Hypothalamus (tissue), 51 donors: ENCODE measurements at regions not wholly inside any gene's neighbourhood (a gene's known extent, or its start where the extent isn't known, plus 50 kb on each side); places are given as distances from the start of the nearest gene placed in this dataset.
"Not testable (repeated sequence)": the region's sequence is repeated elsewhere in the genome, so short reads cannot be mapped to it uniquely, and the experiment has no call there.

Experiments
- DNase-seq, 51 donors: peaks; one replicate each; lab custom pipeline; 2025; lab: John Stamatoyannopoulos, UW

DNA sequence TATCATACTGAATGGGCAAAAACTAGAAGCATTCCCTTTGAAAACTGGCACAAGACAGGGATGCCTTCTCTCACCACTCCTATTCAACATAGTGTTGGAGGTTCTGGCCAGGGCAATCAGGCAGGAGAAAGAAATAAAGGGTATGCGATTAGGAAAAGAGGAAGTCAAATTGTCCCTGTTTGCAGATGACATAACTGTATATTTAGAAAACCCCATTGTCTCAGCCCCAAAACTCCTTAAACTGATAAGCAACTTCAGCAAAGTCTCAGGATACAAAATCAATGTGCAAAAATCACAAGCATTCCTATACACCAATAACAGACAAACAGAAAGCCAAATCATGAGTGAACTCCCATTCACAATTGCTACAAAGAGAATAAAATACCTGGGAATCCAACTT is 52.5 kb upstream of the CCDC71L start:
- not testable (repeated sequence) for DNase-seq

DNA sequence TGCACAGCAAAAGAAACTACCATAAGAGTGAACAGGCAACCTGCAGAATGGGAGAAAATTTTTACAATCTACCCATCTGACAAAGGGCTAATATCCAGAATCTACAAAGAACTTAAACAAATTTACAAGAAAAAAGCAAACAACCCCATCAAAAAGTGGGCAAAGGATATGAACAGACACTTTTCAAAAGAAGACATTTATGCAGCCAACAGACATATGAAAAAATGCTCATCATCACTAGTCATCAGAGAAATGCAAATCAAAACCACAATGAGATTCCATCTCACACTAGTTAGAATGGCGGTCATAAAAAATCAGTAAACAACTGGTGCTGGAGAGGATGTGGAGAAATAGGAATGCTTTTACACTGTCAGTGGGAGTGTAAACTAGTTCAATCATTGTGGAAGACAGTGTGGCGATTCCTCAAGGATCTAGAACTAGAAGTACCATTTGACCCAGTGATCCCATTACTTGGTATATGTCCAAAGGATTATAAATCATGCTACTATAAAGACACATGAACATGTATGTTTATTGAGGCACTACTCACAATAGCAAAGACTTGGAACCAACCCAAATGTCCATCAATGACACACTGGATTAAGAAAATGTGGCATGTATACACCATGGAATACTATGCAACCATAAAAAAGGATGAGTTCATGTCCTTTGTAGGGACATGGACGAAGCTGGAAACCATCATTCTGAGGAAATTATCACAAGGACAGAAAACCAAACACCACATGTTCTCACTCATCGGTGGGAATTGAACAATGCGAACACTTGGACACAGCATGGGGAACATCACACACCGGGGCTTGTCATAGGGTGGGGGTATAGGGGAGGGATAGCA is 53.9 kb upstream of the CCDC71L start:
- not testable (repeated sequence) for DNase-seq

DNA sequence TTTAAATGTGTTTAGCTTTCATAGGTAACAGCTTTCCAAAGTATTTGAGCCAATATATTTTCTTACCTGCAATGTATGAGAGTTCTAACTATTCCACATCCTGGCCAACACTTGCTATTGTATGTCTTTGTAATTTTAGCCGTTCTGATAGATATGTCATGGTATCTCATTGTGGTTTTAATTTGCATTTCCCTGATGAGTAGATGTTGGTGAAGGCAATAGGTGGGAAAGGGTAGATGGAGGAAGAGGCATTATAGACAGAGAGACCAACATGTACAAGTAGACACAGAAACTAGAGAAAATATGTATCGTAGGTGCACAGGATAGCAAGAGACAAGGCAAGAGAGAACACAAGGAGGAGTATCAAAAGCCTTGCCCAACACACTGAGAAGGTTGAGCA is 54.8 kb upstream of the CCDC71L start:
- no peak for DNase-seq

GRCh38 chr7:106717254-106717954 is 56.4 kb upstream of the CCDC71L start:
- no peak for DNase-seq

DNA sequence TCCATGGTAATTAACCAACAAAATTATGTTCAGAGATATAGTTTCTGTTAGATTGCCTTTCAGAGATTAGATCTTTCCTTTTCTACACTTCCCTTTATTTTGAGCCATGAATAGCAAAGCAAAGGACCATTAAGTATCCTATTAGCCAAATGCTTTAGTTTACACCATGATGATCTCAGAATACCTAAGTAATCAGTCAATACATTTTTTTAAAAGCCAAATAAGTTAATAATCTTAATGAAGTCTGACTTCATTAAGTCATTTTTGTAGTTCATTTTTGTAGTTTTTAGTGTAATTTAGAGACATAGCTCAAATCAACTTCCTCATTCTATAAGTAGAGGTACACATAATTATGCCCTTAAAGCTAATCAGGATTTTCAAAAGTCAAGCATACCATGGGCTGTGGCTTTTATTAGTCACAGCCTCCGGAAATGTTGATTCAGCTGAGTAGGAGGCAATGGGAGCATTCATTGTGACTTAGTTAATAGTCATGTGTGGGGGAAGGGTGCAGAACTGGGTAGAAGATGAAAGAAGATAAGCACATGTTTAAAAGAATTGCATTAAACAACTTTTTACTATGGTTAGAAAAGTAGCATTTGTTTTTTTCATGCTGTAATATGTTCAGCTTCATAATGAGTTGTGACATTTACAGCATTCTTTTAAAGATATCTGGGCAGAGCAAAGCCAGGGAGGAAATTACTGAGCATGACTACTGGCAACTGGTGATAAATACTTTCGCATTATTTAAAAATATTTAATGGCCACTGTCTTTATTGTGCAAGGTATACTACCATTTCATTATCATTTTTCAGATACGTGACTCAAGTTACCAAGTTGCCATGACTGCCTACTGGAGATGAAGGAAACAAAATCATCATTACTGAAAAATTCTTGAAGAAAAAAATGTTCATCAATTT is 57.3 kb upstream of the CCDC71L start:
- peak in 1 of 51 donors; percentile 27 for DNase-seq

GRCh38 chr7:106720641-106721040 is 59.7 kb upstream of the CCDC71L start:
- no peak for DNase-seq

DNA sequence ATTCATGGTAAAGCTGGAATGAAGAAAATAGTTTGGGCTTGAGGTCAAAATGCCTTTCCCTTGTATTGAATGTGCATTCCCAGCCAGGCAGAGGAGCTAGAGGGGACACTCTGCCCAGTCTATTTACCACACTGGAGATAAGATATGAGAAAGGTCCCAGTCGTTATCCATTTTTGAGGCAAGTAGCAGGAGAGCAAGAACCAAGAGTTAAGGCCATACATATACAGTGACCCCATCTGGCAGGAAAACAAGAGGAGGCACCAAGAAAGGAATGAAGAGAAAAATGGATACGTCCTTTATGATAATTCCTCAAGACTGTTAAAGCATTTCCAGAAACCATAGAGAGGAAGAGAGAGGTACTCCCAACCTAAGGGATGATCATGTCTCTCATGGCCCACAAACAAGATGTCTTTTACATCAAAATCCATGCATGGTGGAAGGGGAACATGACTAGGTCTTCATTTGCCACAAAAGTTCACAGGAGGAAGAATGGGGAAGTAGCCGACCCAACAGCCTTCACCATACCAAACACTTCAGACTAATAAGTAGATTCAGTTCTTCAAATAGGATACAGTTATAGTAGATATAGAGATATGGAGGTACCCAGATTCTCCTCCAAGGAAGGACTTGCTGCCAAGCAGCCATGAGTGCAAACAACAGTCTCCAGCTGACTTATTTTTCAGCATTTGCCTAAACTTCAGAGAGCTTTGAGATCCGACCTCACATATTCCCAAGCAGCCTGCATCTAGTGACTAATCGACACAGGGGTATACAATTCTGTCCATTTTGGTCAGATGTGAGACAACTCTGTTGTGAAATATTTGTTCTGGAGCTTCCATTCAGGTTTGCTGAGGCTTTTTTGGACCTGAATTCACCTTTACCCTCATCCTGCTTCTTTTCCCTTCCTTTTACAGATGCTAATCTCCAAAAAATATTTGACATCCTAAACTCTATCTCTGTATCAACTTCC is 61.1 kb upstream of the CCDC71L start:
- no peak for DNase-seq

DNA sequence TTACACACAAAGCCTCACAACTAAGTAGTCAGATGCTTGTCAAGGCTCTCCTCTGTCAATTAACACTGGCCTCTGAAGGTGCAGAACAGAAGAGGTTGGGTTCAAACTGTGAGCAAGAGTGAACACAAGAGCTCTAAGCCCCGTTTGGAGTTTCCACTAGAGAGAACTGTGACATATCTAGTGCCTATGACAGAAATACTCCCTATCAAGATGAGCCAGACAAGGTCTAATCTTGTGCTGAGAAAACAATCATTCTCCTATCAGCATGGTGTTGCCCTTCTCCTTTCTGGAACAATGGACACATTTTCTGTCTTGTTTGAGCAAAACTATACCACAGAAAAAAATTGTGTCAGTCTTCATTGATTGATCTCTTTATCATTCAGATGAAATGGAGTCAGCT is 62.4 kb upstream of the CCDC71L start:
- DNase-seq = no peak

- no peak for DNase-seq
Measured at GRCh38 chr7:106729720-106730385, 68.9 kb upstream of the CCDC71L start.

DNA sequence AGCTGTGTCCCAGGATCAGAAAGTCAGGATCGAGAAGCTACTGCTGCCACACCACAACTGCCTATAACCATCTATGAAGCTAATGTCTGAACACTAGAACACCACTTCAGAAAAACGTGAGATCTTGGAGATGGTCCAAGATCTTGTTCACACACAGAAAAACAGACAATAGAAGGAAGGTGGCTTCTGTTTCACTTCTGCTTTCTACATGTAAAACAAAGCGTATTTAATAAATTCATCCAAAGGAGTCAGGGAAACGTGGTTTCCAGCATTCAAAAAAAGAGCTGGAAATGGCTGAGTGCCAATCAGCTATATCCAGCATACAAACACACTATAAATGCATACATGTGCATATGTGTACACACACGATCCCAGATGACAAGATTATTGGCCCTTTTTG is 70.2 kb upstream of the CCDC71L start:
- no peak for DNase-seq

- no peak for DNase-seq
Measured at GRCh38 chr7:106731646-106732444, 70.9 kb upstream of the CCDC71L start.

- DNase-seq = no peak
Measured at GRCh38 chr7:106735637-106736036, 74.7 kb upstream of the CCDC71L start.

GRCh38 chr7:106736123-106736507 is 75.2 kb upstream of the CCDC71L start:
- no peak for DNase-seq

DNA sequence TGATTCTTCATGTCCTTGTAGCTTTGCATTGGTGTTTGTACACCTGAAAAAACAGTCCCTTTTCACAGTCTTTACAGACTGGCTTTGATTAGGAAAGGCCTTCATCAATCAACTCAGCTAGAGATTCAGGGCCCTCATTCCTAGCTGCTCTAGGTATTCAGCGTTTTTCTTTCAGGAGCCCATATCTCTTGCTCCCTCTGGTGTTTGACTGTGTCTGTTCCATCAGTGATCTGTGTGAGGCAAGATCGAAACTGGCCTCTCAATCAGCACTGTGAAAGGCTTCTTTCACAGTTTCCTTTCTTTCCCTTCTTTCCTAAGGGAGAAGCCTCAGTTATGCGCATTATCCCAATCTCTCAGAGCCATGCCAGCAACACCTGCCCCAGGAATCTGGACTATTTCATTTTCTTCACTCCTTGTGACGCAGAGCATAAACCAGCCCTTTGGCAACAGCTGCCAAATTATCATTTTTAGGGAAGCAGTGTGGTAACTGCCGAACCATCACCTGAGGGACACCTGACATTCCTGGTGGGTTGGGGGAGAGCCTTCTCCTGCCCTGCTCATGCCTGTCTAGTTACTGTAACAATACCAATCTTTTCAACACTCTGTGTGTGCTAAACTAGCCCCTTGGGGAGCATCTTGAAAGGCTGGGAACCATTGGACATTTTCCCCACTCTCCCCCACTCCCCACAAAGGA is 75.7 kb upstream of the CCDC71L start:
- DNase-seq = peak in 1 of 51 donors; percentile 4

- no peak for DNase-seq
Measured at GRCh38 chr7:106737202-106737562, 76.2 kb upstream of the CCDC71L start.

- DNase-seq = no peak
Measured at GRCh38 chr7:106740806-106741205, 79.8 kb upstream of the CCDC71L start.

GRCh38 chr7:106744563-106745091 is 83.7 kb upstream of the CCDC71L start:
- no peak for DNase-seq

DNA sequence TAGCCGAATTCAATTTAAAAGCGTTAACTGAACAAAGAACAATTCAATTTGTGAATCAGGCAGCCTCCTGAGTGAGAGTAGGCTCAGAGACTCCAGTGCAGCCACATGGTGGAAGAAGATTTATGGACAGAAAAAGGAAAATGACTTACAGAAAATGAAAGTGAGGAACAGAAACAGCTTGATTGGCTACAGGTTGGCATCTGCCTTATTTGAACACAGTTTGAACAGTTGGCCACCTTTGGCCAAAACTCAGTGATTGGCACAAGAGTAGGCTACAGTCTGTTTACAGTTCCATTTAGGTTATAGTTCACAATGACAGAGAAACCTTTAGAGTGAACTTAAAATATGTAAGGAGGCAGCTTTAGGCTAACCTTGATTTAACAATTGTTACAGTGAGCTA is 86.3 kb upstream of the CCDC71L start:
- not testable (repeated sequence) for DNase-seq
